ENCODE measurements at regions not wholly inside any gene's neighbourhood (a gene's known extent, or its start where the extent isn't known, plus 50 kb on each side); places are given as distances from the start of the nearest gene placed in this dataset.

DNA sequence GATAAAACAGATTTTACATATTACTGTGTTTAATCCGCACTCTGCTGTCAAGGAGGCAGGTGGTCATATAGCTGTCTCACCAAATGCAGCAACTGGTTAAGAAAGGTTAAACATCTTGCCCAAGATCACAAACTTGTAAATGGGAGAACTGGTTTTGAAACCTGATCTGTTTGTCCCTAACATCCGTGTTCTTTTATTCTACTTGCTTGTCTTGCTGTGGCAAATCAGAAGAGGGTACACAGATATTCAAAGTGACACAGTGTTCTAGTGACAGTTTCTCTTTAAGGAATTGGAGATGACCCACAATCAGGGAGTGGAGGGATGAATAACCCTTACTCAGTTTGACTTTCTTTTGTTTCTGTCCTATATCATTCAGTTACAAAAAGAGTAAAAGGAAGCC, 83.0 kb upstream of the SGK1 start:
- no peaks in the 10 kb centered on the region for H3K4me1 ChIP-seq
- DNase-seq: no peak

DNA sequence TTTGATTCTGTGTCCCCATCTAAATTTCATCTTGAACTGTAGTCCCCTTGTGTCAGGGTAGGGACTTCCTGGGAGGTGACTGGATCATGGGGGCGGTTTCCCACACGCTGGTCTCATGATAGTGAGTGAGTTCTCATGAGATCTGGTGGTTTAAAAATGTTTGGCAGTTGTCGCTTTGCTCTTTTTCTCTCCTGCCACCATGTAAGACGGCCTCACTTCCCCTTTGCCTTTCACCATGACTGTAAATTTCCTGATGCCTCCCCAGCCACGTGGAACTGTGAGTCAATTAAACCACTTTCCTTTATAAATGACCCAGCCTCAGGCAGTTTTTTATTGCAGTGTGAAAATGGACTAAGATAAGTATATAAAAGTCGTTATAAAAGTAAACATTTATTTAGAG, 80.5 kb upstream of the SGK1 start:
- Histone ChIP-seq H3K4me3 (no peak overlapping the region), H3K4me1 (no peaks in the 10 kb centered on the region), H3K27ac (no peak overlapping the region), H3K27me3 (no peaks in the 10 kb centered on the region), H3K9me3 (no peaks in the 10 kb centered on the region), H3K36me3 (no peaks in the 10 kb centered on the region)
- TF ChIP-seq, protein P1, sequence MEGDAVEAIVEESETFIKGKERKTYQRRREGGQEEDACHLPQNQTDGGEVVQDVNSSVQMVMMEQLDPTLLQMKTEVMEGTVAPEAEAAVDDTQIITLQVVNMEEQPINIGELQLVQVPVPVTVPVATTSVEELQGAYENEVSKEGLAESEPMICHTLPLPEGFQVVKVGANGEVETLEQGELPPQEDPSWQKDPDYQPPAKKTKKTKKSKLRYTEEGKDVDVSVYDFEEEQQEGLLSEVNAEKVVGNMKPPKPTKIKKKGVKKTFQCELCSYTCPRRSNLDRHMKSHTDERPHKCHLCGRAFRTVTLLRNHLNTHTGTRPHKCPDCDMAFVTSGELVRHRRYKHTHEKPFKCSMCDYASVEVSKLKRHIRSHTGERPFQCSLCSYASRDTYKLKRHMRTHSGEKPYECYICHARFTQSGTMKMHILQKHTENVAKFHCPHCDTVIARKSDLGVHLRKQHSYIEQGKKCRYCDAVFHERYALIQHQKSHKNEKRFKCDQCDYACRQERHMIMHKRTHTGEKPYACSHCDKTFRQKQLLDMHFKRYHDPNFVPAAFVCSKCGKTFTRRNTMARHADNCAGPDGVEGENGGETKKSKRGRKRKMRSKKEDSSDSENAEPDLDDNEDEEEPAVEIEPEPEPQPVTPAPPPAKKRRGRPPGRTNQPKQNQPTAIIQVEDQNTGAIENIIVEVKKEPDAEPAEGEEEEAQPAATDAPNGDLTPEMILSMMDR (IDR thresholded peaks at IDR 0.05): no peak
- no peak for TF ChIP-seq POLR2A (IDR thresholded peaks at IDR 0.05)
- intact Hi-C loops (cut with DNase I; ENCODE audit: low total_unique reads): no loop called here
- DNase-seq: no peak

More for the DNA sequence above, 83.0 kb upstream of the SGK1 start:
- intact Hi-C loops (cut with DNase I; ENCODE audit: low total_unique reads): no loop called here
- Histone ChIP-seq H3K27me3 (no peaks in the 10 kb centered on the region), H3K4me3 (no peak overlapping the region), H3K36me3 (no peaks in the 10 kb centered on the region), H3K27ac (no peak overlapping the region), H3K9me3 (no peaks in the 10 kb centered on the region)
- TF ChIP-seq POLR2A (IDR thresholded peaks at IDR 0.05): no peak
- TF ChIP-seq, protein P1 (IDR thresholded peaks at IDR 0.05): no peak

DNA sequence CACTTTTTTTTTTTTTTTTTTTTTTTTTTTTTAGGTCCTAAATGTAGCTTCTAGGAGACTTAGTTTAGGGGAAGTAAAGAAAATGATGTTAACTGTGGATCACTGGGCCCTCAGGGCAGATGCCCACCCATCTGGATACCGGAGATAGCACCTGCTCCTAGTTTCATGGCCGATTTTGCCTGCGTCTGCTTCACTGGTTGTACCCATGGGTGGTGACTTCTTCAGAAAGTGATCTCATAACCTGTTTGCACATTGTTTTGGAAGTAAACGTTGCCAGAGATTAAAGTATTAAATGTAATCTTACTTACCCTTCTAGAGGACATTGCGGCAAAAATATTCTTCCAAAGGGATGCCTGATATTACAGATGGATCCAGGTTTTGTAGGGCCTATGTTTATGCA, 79.8 kb upstream of the SGK1 start:
- Histone ChIP-seq H3K9me3 (no peaks in the 10 kb centered on the region), H3K36me3 (no peaks in the 10 kb centered on the region), H3K27me3 (no peaks in the 10 kb centered on the region), H3K4me1 (no peaks in the 10 kb centered on the region), H3K27ac (no peak overlapping the region), H3K4me3 (no peak overlapping the region)
- TF ChIP-seq POLR2A (IDR thresholded peaks at IDR 0.05): no peak
- TF ChIP-seq, protein P1 (IDR thresholded peaks at IDR 0.05): no peak
- intact Hi-C loops (cut with DNase I; ENCODE audit: low total_unique reads): no loop called here
- no peak for DNase-seq

DNA sequence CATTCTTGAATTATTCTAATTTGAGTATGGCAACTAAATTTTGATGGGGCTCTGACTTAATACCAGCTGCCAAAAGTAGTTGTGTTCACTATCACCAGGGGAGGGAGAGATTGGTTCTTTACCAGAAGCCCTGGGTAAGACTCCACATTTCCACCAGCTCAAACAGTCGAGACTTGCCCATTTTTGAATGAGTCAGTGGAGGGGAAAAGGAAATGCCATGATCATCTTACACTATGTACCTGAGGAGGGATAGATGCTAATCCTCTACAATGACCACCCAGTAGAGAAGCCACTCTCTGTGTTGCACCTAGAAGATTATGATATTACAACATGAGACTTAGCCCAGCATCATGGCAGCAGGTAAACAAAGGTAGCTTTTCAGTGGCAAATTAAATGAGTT, 77.0 kb upstream of the SGK1 start:
- DNase-seq: no peak
- no peaks in the 10 kb centered on the region for H3K36me3 ChIP-seq
- no peak overlapping the region for H3K27ac ChIP-seq
- no peak overlapping the region for H3K4me3 ChIP-seq
- no peaks in the 10 kb centered on the region for H3K9me3 ChIP-seq
- H3K4me1 ChIP-seq: no peaks in the 10 kb centered on the region
- TF ChIP-seq, protein P1 (IDR thresholded peaks at IDR 0.05): no peak
- TF ChIP-seq POLR2A (IDR thresholded peaks at IDR 0.05): no peak
- intact Hi-C loops (cut with DNase I; ENCODE audit: low total_unique reads): no loop called here
- no peaks in the 10 kb centered on the region for H3K27me3 ChIP-seq

DNA sequence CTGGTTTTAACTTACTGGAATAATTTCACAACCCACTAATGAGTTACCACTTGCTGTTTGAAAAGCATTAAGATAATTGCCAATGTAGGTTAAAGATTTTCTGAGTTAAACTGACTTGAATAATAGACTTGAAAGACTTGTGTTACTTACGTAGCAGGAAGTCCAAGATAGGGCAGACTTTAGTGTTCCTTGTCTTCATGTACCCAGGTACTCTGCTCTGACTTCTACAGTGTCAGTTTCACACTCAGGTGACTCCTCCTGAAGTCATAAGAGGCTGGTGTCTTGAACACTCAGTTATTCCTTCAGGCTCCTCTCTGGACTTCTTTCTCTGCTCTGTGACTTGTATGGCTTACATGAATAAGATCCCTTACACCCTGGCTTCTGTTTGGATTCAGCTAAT, 76.3 kb upstream of the SGK1 start:
- Histone ChIP-seq H3K36me3 (no peaks in the 10 kb centered on the region), H3K4me1 (no peaks in the 10 kb centered on the region), H3K27me3 (no peaks in the 10 kb centered on the region), H3K27ac (no peak overlapping the region), H3K9me3 (no peaks in the 10 kb centered on the region), H3K4me3 (no peak overlapping the region)
- TF ChIP-seq, protein P1 (IDR thresholded peaks at IDR 0.05): no peak
- TF ChIP-seq POLR2A (IDR thresholded peaks at IDR 0.05): no peak
- intact Hi-C loops (cut with DNase I; ENCODE audit: low total_unique reads): no loop called here
- no peak for DNase-seq

All from uterus (tissue), 3 donors.